Spleen (tissue), 11 donors: ENCODE measurements at regions not wholly inside any gene's neighbourhood (a gene's known extent, or its start where the extent isn't known, plus 50 kb on each side); places are given as distances from the start of the nearest gene placed in this dataset.

Experiments used
- DNase-seq: peaks from one replicate; pipeline ENCODE4 v3.0.0-alpha.2; 2020
- H3K27ac ChIP-seq, 8 donors: fragments of 200-600 bp; sonication (generic) in 7 of 8; 1 replicate in 4 of 8; 2 replicates in 4 of 8; pipeline versions ENCODE4 v1.5.0 to v1.8.0; 2016 to 2021; ENCODE audit warnings: inconsistent platforms in 4 of 8, mild to moderate bottlenecking in 4 of 8, moderate library complexity in 1 of 8
- H3K27me3 ChIP-seq, 7 donors: fragments of 200-600 bp; sonication (generic) in 6 of 7; replicated peaks in 1 of 7; 1 replicate in 4 of 7; 2 replicates in 3 of 7; pipeline versions ENCODE4 v1.5.0 to v1.8.0; 2016 to 2021; ENCODE audit warnings: inconsistent platforms in 3 of 7, mild to moderate bottlenecking in 1 of 7
- H3K36me3 ChIP-seq, 6 donors: fragments of 200-600 bp; sonication (generic) in 5 of 6; 1 replicate in 4 of 6; 2 replicates in 2 of 6; pipeline versions ENCODE4 v1.5.0 to v1.8.0; 2016 to 2021; ENCODE audit warnings: inconsistent platforms in 2 of 6
- H3K4me1 ChIP-seq, 6 donors: fragments of 200-600 bp; sonication (generic) in 5 of 6; 1 replicate in 3 of 6; 2 replicates in 3 of 6; pipeline versions ENCODE4 v1.5.0 to v1.8.0; 2016 to 2021; ENCODE audit warnings: inconsistent platforms in 3 of 6
- H3K4me3 ChIP-seq, 8 donors: fragments of 200-600 bp; sonication (generic) in 7 of 8; 1 replicate in 4 of 8; 2 replicates in 4 of 8; pipeline versions ENCODE4 v1.5.0 to v1.8.0; 2016 to 2021; ENCODE audit warnings: inconsistent platforms in 4 of 8, mild to moderate bottlenecking in 4 of 8, moderate library complexity in 2 of 8
- H3K9me3 ChIP-seq, 8 donors: fragments of 200-600 bp; sonication (generic) in 7 of 8; 1 replicate in 4 of 8; 2 replicates in 4 of 8; pipeline versions ENCODE4 v1.5.0 to v1.8.0; 2016 to 2021; ENCODE audit warnings: inconsistent platforms in 4 of 8
- POLR2A ChIP-seq, 3 donors: fragments of 450-650 bp; IDR thresholded peaks; one replicate each; pipeline ENCODE4 v1.5.1; 2017; ENCODE audit warnings: antibody characterized with exemption in 3 of 3, mild to moderate bottlenecking in 1 of 3
- POLR2AphosphoS5 ChIP-seq, 3 donors: sonication (generic); formaldehyde crosslinking; IDR thresholded peaks; one replicate each; pipeline ENCODE4 v1.5.1; 2017; ENCODE audit warnings: antibody characterized with exemption in 3 of 3
- WGBS, 5 donors: extraction: QIAGEN DNeasy Blood & Tissue Kit in 3 of 5; methylation state at CpG; one replicate each; pipeline versions ENCODE4 v1.1.5 to v1.1.7; 2013 to 2018; 5-methylcytosine and 5-hydroxymethylcytosine counted together
- intact Hi-C: fragments of 100-400 bp; cut with DNase I; formaldehyde crosslinking; loops from one replicate; pipeline ENCODE4 v1.15.0; 2023; ENCODE audit warnings: low total_unique reads
- TF ChIP-seq, protein P1 (sequence below), 11 experiments: fragments of 200-600 bp in 7 of 11; fragments of 450-650 bp in 4 of 11; sonication (generic) in 4 of 11; IDR thresholded peaks in 8 of 11; conservative IDR thresholded peaks in 3 of 11; 1 replicate in 7 of 11; 2 replicates in 4 of 11; pipeline versions ENCODE4 v1.4.0 to v1.8.0; 2016 to 2021; ENCODE audit warnings: antibody characterized with exemption in 11 of 11, inconsistent platforms in 4 of 11, mild to moderate bottlenecking in 1 of 11
- donor health status: healthy with polysubstance abuse.
- donor health status: DM: no; HTN: no; CAD: no; lungs with moderate emphysema.
- donor health status: DM: no; HTN: no; CAD: no.
- donor health status: Bipolar disorder and iron deficiency.
- donor health status: healthy.
- donor health status: DM: no; HTN: no; CAD: no.
- donor health status: DM: yes; HTN: yes; CAD: no.

DNA sequence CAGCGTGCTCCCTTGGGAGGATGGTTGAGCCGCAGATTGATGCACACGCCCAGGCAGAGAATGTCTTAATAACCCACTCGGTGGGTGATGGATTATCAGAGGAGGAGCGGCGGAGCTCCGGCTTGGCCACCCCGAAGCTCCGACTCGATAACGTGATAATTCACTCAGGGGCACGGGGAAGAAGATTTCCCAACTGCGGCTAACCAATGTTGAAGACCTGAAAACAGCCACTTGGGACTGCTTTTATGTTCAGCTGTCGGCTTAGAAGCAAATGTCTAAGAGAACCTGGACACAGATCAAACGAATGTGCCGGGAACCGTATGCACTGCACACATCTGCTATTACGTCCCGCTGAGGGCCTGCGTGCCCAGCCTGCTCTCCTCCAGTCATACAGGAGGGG, 206.8 kb upstream of the CADM1 start:
- peaks cover 0 to 8% (median 0%) of the 10 kb centered on the region in 7 donors for H3K27me3 ChIP-seq
- peaks cover 0 to 38% (median 12%) of the 10 kb centered on the region in 6 donors for H3K4me1 ChIP-seq
- no peak overlapping the region for H3K27ac ChIP-seq
- no peak overlapping the region for H3K4me3 ChIP-seq
- H3K9me3 ChIP-seq: no peaks in the 10 kb centered on the region
- TF ChIP-seq POLR2AphosphoS5 (IDR thresholded peaks at IDR 0.05) (no peak), POLR2A (IDR thresholded peaks at IDR 0.05) (no peak)
- TF ChIP-seq, protein P1, sequence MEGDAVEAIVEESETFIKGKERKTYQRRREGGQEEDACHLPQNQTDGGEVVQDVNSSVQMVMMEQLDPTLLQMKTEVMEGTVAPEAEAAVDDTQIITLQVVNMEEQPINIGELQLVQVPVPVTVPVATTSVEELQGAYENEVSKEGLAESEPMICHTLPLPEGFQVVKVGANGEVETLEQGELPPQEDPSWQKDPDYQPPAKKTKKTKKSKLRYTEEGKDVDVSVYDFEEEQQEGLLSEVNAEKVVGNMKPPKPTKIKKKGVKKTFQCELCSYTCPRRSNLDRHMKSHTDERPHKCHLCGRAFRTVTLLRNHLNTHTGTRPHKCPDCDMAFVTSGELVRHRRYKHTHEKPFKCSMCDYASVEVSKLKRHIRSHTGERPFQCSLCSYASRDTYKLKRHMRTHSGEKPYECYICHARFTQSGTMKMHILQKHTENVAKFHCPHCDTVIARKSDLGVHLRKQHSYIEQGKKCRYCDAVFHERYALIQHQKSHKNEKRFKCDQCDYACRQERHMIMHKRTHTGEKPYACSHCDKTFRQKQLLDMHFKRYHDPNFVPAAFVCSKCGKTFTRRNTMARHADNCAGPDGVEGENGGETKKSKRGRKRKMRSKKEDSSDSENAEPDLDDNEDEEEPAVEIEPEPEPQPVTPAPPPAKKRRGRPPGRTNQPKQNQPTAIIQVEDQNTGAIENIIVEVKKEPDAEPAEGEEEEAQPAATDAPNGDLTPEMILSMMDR (IDR thresholded peaks at IDR 0.05 in 8 of 11, conservative IDR thresholded peaks at IDR 0.05 in 3 of 11): no peak
- no peaks in the 10 kb centered on the region for H3K36me3 ChIP-seq
- 78 to 85% (median 81%) methylated on average over 20 of the region's 20 CpGs for WGBS, 5 donors
- no peak for DNase-seq
- intact Hi-C loops: no loop called here

DNA sequence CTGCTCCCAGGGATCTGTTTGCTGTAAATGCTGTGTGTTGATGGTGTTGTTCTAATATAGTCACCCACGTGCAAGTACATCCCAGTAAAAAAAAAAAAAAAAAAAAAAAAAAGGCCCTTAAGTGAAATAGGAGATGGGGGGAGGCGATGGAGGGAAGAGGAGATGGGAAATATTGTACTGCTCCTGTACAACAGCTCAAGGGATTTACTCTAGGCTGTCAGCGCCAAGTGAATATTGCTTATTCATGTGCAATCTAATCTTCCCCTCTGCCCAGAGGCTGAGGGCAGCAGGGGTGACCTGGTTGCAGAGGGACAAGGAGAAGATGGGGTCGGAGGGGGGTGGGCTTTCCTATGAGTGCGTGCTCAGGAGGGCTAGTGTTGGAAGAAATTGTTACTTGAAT, 206.2 kb upstream of the CADM1 start:
- no peak for TF ChIP-seq POLR2A (IDR thresholded peaks at IDR 0.05)
- no peak for TF ChIP-seq POLR2AphosphoS5 (IDR thresholded peaks at IDR 0.05)
- TF ChIP-seq, protein P1 (IDR thresholded peaks at IDR 0.05 in 8 of 11, conservative IDR thresholded peaks at IDR 0.05 in 3 of 11): no peak
- Histone ChIP-seq H3K4me1 (peaks cover 0 to 36% (median 12%) of the 10 kb centered on the region in 6 donors), H3K4me3 (no peak overlapping the region), H3K27ac (no peak overlapping the region), H3K9me3 (no peaks in the 10 kb centered on the region), H3K27me3 (peaks cover 0 to 8% (median 0%) of the 10 kb centered on the region in 7 donors), H3K36me3 (no peaks in the 10 kb centered on the region)
- intact Hi-C loops: no loop called here
- WGBS, 5 donors: 69 to 84% (median 72%) methylated on average over 5 of the region's 5 CpGs
- no peak for DNase-seq

DNA sequence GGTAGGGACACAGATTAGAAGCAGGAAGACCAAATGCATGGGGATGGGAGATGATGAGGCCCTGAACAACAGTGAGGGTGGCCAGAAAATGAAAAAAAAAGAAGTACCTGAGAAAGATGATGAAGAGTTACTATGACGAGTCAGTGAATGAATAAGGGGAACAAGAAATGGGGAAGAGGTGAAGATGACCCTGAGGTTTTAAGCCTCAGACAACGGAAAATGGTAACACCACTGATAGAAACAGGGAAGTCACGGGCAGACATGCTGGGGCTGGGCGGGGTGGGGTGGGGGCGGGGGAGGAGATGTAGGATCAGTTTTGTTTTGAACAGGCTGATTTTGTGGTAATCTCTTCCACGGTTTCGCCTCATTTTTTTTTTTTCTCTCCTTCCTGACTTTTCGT, 205.1 kb upstream of the CADM1 start:
- Histone ChIP-seq H3K27me3 (peaks cover 0 to 8% (median 0%) of the 10 kb centered on the region in 7 donors), H3K36me3 (no peaks in the 10 kb centered on the region), H3K4me3 (peak overlapping the region in 1 of 8 donors; percentile 21), H3K27ac (peak overlapping the region in 4 of 8 donors; percentile 56 to 74 (median 64)), H3K9me3 (no peaks in the 10 kb centered on the region), H3K4me1 (peaks cover 0 to 36% (median 12%) of the 10 kb centered on the region in 6 donors)
- TF ChIP-seq POLR2A (IDR thresholded peaks at IDR 0.05) (no peak), POLR2AphosphoS5 (IDR thresholded peaks at IDR 0.05) (peak in 1 of 3 donors; percentile 13)
- TF ChIP-seq, protein P1 (IDR thresholded peaks at IDR 0.05 in 8 of 11, conservative IDR thresholded peaks at IDR 0.05 in 3 of 11): no peak
- WGBS, 5 donors: 12 to 27% (median 24%) methylated on average over 8 of the region's 8 CpGs
- intact Hi-C loops: no loop called here
- DNase-seq: no peak

DNA sequence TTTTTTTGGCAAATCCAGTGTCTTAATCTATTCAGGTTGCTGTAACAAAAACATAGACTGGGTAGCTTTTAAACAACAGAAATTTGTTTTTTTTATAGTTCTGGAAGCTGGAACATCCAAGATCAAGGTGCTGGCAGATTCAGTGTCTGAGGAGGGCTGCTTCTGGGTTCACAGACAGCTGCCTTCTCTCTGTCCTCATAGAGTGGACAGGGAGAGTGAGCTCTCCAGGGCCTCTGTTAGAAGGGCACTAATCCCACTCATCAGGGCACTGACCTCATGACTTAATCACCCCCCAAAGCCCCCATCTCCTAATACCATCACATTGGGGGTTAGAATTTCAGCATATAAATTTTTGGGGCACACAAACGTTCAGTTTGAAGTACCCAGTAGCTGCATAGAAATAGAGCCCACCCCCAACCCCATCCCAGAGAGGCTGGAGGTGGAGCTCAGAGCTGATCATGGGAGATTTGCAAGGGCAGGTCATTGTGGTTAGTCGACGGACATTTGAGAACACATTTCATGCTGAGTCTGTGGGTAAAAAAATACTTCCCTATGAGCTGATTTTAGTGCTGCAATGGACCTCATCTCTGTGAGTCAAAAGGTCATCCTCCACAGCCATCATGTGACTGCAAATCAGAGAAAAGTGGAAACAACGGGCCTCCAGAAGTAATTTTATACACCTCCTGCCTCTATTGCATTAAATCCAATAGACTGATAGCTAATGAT, 203.1 kb upstream of the CADM1 start:
- Histone ChIP-seq H3K4me1 (peaks cover 0 to 36% (median 12%) of the 10 kb centered on the region in 6 donors), H3K36me3 (no peaks in the 10 kb centered on the region), H3K27me3 (peaks cover 0 to 8% (median 0%) of the 10 kb centered on the region in 7 donors), H3K27ac (peak overlapping the region in 4 of 8 donors; percentile 51 to 71 (median 62)), H3K4me3 (peak overlapping the region in 1 of 8 donors; percentile 28), H3K9me3 (no peaks in the 10 kb centered on the region)
- 28 to 62% (median 38%) methylated on average over 4 of the region's 4 CpGs for WGBS, 5 donors
- no peak for DNase-seq
- TF ChIP-seq POLR2AphosphoS5 (IDR thresholded peaks at IDR 0.05) (peak in 1 of 3 donors; percentile 41), POLR2A (IDR thresholded peaks at IDR 0.05) (no peak)
- TF ChIP-seq, protein P1 (IDR thresholded peaks at IDR 0.05 in 8 of 11, conservative IDR thresholded peaks at IDR 0.05 in 3 of 11): no peak
- intact Hi-C loops: no loop called here
